Neuronal stem cell (in vitro differentiated cells): ENCODE measurements at regions not wholly inside any gene's neighbourhood (a gene's known extent, or its start where the extent isn't known, plus 50 kb on each side); places are given as distances from the start of the nearest gene placed in this dataset.
A peak's percentile ranks its signal among the peaks of the same experiment; 100 is the strongest.

Experiments
- DNase-seq: peaks from one replicate; pipeline ENCODE4 v3.0.0-alpha.2; 2013; ENCODE audit warnings: low spot score
- H2AFZ ChIP-seq: one replicate; pipeline ENCODE4 v1.6.1; 2013; ENCODE audit warnings: mild to moderate bottlenecking, low read length, inconsistent platforms
- H2AK5ac ChIP-seq: 2 replicates; pipeline ENCODE4 v1.6.1; 2013; ENCODE audit warnings: low read depth, mild to moderate bottlenecking, inconsistent platforms, low read length, moderate library complexity, mixed read lengths
- H2BK120ac ChIP-seq: 2 replicates; pipeline ENCODE4 v1.6.1; 2013; ENCODE audit warnings: low read depth, mild to moderate bottlenecking, inconsistent platforms, low read length, moderate library complexity, mixed read lengths
- H2BK12ac ChIP-seq: one replicate; pipeline ENCODE4 v1.6.1; 2013; ENCODE audit warnings: low read length, inconsistent platforms
- H2BK15ac ChIP-seq: 2 replicates; pipeline ENCODE4 v1.6.1; 2013; ENCODE audit warnings: mild to moderate bottlenecking, low read length, inconsistent platforms, mixed read lengths
- H2BK5ac ChIP-seq: one replicate; pipeline ENCODE4 v1.6.1; 2013; ENCODE audit warnings: inconsistent platforms, mild to moderate bottlenecking, low read length, moderate library complexity
- H3K14ac ChIP-seq: one replicate; pipeline ENCODE4 v1.6.1; 2013; ENCODE audit warnings: low read length, inconsistent platforms
- H3K18ac ChIP-seq: 2 replicates; pipeline ENCODE4 v1.6.1; 2013; ENCODE audit warnings: low read length, inconsistent platforms
- H3K23ac ChIP-seq: 2 replicates; pipeline ENCODE4 v1.6.1; 2013; ENCODE audit warnings: low read depth, mild to moderate bottlenecking, mixed read lengths, low read length, inconsistent platforms; ENCODE audit not compliant: poor library complexity
- H3K27ac ChIP-seq: replicated peaks from 3 replicates; pipeline ENCODE4 v1.5.1; 2013; ENCODE audit warnings: low read length, inconsistent platforms
- H3K27me3 ChIP-seq, 3 experiments: 2 replicates each; pipeline ENCODE4 v1.6.1; 2013; ENCODE audit warnings: low read length in 3 of 3, mild to moderate bottlenecking in 2 of 3, inconsistent platforms in 1 of 3, low read depth in 1 of 3, mixed read lengths in 1 of 3, moderate library complexity in 1 of 3; ENCODE audit not compliant: control insufficient read depth in 3 of 3, insufficient read depth in 3 of 3
- H3K36me3 ChIP-seq, 2 donors: replicated peaks in 1 of 2; 2 replicates each; pipeline ENCODE4 v1.6.1; 2013; ENCODE audit warnings: low read length in 2 of 2; ENCODE audit not compliant: control insufficient read depth in 2 of 2, insufficient read depth in 2 of 2
- H3K4ac ChIP-seq: 2 replicates; pipeline ENCODE4 v1.6.1; 2013; ENCODE audit warnings: inconsistent platforms, mild to moderate bottlenecking, low read length, moderate library complexity
- H3K4me1 ChIP-seq, 2 donors: 1 replicate in 1 of 2; 2 replicates in 1 of 2; pipeline ENCODE4 v1.6.1; 2013; ENCODE audit warnings: low read length in 2 of 2, low read depth in 1 of 2; ENCODE audit not compliant: control insufficient read depth in 2 of 2, insufficient read depth in 1 of 2
- H3K4me2 ChIP-seq: one replicate; pipeline ENCODE4 v1.6.1; 2013; ENCODE audit warnings: mild to moderate bottlenecking, low read length, inconsistent platforms; ENCODE audit not compliant: insufficient read depth, poor library complexity, severe bottlenecking
- H3K4me3 ChIP-seq, 2 donors: 2 replicates each; pipeline ENCODE4 v1.5.1; 2013; ENCODE audit warnings: low read length in 2 of 2, mild to moderate bottlenecking in 2 of 2, inconsistent platforms in 1 of 2, moderate library complexity in 1 of 2
- H3K79me1 ChIP-seq: one replicate; pipeline ENCODE4 v1.6.1; 2013; ENCODE audit warnings: low read depth, mild to moderate bottlenecking, inconsistent platforms, low read length, moderate library complexity
- H3K9ac ChIP-seq: one replicate; pipeline ENCODE4 v1.6.1; 2013; ENCODE audit warnings: mild to moderate bottlenecking, low read depth, low read length, inconsistent platforms; ENCODE audit not compliant: poor library complexity
- H3K9me3 ChIP-seq, 2 donors: replicated peaks in 1 of 2; 2 replicates each; pipeline versions ENCODE3 to v1.6.1; 2013; ENCODE audit warnings: low read length in 2 of 2, mild to moderate bottlenecking in 2 of 2, inconsistent platforms in 1 of 2, low read depth in 1 of 2, mixed read lengths in 1 of 2, moderate library complexity in 1 of 2; ENCODE audit not compliant: control insufficient read depth in 2 of 2, insufficient read depth in 1 of 2
- H4K8ac ChIP-seq: one replicate; pipeline ENCODE4 v1.6.1; 2013; ENCODE audit warnings: low read depth, mild to moderate bottlenecking, inconsistent platforms, low read length, moderate library complexity
- H4K91ac ChIP-seq: one replicate; pipeline ENCODE4 v1.6.1; 2013; ENCODE audit warnings: low read length, low read depth, mild to moderate bottlenecking, inconsistent platforms; ENCODE audit not compliant: poor library complexity
- WGBS, 2 donors: extraction: QIAGEN DNeasy Blood & Tissue Kit; methylation state at CpG; one replicate each; pipeline ENCODE4 v1.1.7; 2013; ENCODE audit warnings: missing lambda C conversion rate in 2 of 2, mixed read lengths in 1 of 2; ENCODE audit not compliant: insufficient read length in 2 of 2, insufficient replicate concordance in 1 of 2; ENCODE audit errors: extremely low coverage in 2 of 2; 5-methylcytosine and 5-hydroxymethylcytosine counted together

GRCh38 chr10:3333426-3333825 lies 160.8 kb upstream of the PITRM1 start:
- H3K23ac ChIP-seq = no peak overlapping the region
- H3K27me3 ChIP-seq = no peaks in the 10 kb centered on the region
- no peak overlapping the region for H4K91ac ChIP-seq
- DNase-seq = no peak
- H3K36me3 ChIP-seq = no peaks in the 10 kb centered on the region
- no peak overlapping the region for H2BK12ac ChIP-seq
- no peak overlapping the region for H4K8ac ChIP-seq
- no peak overlapping the region for H3K4me3 ChIP-seq
- H2BK120ac ChIP-seq = no peak overlapping the region
- WGBS, 2 donors = no CpG with 5 or more reads among the region's 10 CpGs
- no peak overlapping the region for H2AK5ac ChIP-seq
- H3K27ac ChIP-seq = no peak overlapping the region
- H3K18ac ChIP-seq = no peak overlapping the region
- no peak overlapping the region for H2BK15ac ChIP-seq
- H3K4me1 ChIP-seq = peaks cover 9% of the 10 kb centered on the region in 2 donors
- no peak overlapping the region for H3K14ac ChIP-seq
- H3K4me2 ChIP-seq = no peak overlapping the region
- no peaks in the 10 kb centered on the region for H3K79me1 ChIP-seq
- H3K9ac ChIP-seq = no peak overlapping the region
- no peak overlapping the region for H2AFZ ChIP-seq
- no peak overlapping the region for H2BK5ac ChIP-seq
- H3K9me3 ChIP-seq = no peaks in the 10 kb centered on the region
- H3K4ac ChIP-seq = no peak overlapping the region

- Histone ChIP-seq H2BK15ac (no peak overlapping the region), H2BK12ac (no peak overlapping the region), H2BK120ac (no peak overlapping the region), H3K9ac (no peak overlapping the region), H4K8ac (no peak overlapping the region), H3K36me3 (no peaks in the 10 kb centered on the region), H3K27ac (no peak overlapping the region), H3K27me3 (no peaks in the 10 kb centered on the region), H2AK5ac (no peak overlapping the region), H4K91ac (no peak overlapping the region), H3K23ac (no peak overlapping the region), H3K18ac (no peak overlapping the region), H3K9me3 (no peaks in the 10 kb centered on the region), H3K79me1 (no peaks in the 10 kb centered on the region), H3K4me1 (peaks cover 9% of the 10 kb centered on the region in 2 donors), H3K14ac (no peak overlapping the region), H3K4ac (no peak overlapping the region), H2BK5ac (no peak overlapping the region), H3K4me2 (no peak overlapping the region), H2AFZ (no peak overlapping the region), H3K4me3 (no peak overlapping the region)
- no peak for DNase-seq
- no CpG with 5 or more reads among the region's 23 CpGs for WGBS, 2 donors
Observed at GRCh38 chr10:3331690-3332230, 159.2 kb upstream of the PITRM1 start.

- H3K27ac ChIP-seq = no peak overlapping the region
- no peak overlapping the region for H2BK12ac ChIP-seq
- H3K18ac ChIP-seq = no peak overlapping the region
- H3K79me1 ChIP-seq = no peaks in the 10 kb centered on the region
- no peak overlapping the region for H3K4me3 ChIP-seq
- no peak overlapping the region for H4K8ac ChIP-seq
- no CpG with 5 or more reads among the region's 17 CpGs for WGBS, 2 donors
- no peaks in the 10 kb centered on the region for H3K27me3 ChIP-seq
- no peak overlapping the region for H2BK15ac ChIP-seq
- no peak overlapping the region for H3K14ac ChIP-seq
- no peaks in the 10 kb centered on the region for H3K36me3 ChIP-seq
- H2BK5ac ChIP-seq = no peak overlapping the region
- no peaks in the 10 kb centered on the region for H3K9me3 ChIP-seq
- no peak overlapping the region for H2BK120ac ChIP-seq
- H3K9ac ChIP-seq = no peak overlapping the region
- no peak overlapping the region for H3K4me2 ChIP-seq
- H2AFZ ChIP-seq = no peak overlapping the region
- peak overlapping the region; percentile 68 for H2AK5ac ChIP-seq
- no peak overlapping the region for H3K23ac ChIP-seq
- peaks cover 7 to 9% of the 10 kb centered on the region in 2 donors for H3K4me1 ChIP-seq
- no peak for DNase-seq
- H4K91ac ChIP-seq = no peak overlapping the region
- H3K4ac ChIP-seq = no peak overlapping the region
Observed at GRCh38 chr10:3331187-3331586, 158.6 kb upstream of the PITRM1 start.

GRCh38 chr10:3330663-3331062 lies 158.1 kb upstream of the PITRM1 start:
- H3K27me3 ChIP-seq = no peaks in the 10 kb centered on the region
- H3K36me3 ChIP-seq = no peaks in the 10 kb centered on the region
- H3K18ac ChIP-seq = no peak overlapping the region
- H4K91ac ChIP-seq = no peak overlapping the region
- no peak overlapping the region for H3K9ac ChIP-seq
- H2AK5ac ChIP-seq = no peak overlapping the region
- no peak overlapping the region for H2BK12ac ChIP-seq
- H3K14ac ChIP-seq = no peak overlapping the region
- no peak overlapping the region for H3K27ac ChIP-seq
- H3K9me3 ChIP-seq = no peaks in the 10 kb centered on the region
- H2AFZ ChIP-seq = peak overlapping the region; percentile 75
- DNase-seq = no peak
- H3K4me2 ChIP-seq = no peak overlapping the region
- peaks cover 7 to 9% of the 10 kb centered on the region in 2 donors for H3K4me1 ChIP-seq
- no peaks in the 10 kb centered on the region for H3K79me1 ChIP-seq
- no peak overlapping the region for H2BK15ac ChIP-seq
- no peak overlapping the region for H4K8ac ChIP-seq
- no peak overlapping the region for H3K23ac ChIP-seq
- H2BK120ac ChIP-seq = no peak overlapping the region
- H3K4me3 ChIP-seq = no peak overlapping the region
- WGBS, 2 donors = no CpG with 5 or more reads among the region's 8 CpGs
- no peak overlapping the region for H3K4ac ChIP-seq
- H2BK5ac ChIP-seq = no peak overlapping the region
